NCI-H2171 (cell line): ENCODE measurements at regions not wholly inside any gene's neighbourhood (a gene's known extent, or its start where the extent isn't known, plus 50 kb on each side); places are given as distances from the start of the nearest gene placed in this dataset.

ENCODE experiments used
- DNase-seq: peaks from one replicate; lab custom pipeline; 2025; lab: John Stamatoyannopoulos, UW

DNA sequence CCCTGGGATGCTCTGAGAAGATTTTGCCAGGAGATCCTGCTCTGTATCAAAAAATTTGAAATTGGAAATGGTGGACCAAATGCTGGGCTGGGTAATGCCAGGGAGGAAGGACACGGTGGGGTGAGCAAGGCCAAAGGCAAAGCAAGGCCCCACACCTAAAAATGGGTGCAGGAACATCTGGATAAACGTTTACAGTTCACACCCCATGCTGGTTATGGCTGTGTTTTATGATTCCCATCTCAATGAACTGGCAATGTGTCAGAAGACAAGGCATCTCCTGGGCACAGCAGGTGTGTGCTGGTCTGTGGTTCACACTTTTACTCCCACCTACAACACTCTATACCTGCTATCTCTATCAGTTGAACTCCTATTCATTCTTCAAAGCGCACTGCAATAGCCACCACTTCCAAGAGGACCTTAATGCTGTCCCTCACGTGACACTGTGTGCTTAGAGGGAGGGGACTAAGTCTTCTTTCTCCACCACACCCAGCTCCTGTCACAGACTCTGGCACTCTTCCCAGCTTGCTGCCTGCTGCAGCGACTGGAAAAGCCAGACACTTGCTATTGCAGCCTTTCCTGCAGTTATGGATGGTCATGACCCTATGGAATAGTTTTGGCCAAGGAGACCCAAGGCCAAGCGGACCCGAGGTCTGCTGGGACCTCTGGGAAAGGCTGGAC, 277.5 kb downstream of the CTTN start:
- DNase-seq, result no peak

DNA sequence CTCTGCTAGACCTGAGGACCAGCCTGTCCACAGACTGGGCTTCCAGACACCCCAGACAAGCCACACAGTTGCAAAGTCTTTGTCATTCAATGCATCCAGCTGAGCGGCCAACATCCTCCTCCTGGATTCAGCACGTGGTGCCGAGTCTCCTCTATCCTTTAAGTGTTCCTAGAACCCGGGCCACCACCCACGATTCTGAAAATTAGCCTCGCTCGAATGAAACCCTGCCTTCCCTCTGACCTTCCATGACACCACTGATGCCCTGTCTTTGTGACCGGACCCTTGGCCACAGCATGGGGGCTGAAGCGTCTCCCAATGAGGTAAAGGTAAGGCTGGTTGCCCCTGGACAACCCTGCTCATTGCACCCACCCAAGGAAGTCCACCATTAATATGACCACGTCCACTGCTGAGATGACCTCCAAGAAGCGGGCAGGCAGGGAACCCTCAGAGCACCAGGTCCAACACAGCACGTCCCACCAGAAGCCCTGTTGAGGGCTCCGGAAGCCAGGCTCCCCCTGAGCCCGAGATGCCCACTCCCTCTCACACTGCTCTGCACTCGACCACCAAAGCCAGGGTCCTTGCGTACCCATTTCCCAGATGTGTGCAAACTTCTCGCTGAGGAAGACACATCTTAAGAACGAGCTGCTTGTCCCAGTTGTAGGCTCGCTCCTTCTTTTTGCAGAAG, 279.0 kb downstream of the CTTN start:
- no peak for DNase-seq

DNA sequence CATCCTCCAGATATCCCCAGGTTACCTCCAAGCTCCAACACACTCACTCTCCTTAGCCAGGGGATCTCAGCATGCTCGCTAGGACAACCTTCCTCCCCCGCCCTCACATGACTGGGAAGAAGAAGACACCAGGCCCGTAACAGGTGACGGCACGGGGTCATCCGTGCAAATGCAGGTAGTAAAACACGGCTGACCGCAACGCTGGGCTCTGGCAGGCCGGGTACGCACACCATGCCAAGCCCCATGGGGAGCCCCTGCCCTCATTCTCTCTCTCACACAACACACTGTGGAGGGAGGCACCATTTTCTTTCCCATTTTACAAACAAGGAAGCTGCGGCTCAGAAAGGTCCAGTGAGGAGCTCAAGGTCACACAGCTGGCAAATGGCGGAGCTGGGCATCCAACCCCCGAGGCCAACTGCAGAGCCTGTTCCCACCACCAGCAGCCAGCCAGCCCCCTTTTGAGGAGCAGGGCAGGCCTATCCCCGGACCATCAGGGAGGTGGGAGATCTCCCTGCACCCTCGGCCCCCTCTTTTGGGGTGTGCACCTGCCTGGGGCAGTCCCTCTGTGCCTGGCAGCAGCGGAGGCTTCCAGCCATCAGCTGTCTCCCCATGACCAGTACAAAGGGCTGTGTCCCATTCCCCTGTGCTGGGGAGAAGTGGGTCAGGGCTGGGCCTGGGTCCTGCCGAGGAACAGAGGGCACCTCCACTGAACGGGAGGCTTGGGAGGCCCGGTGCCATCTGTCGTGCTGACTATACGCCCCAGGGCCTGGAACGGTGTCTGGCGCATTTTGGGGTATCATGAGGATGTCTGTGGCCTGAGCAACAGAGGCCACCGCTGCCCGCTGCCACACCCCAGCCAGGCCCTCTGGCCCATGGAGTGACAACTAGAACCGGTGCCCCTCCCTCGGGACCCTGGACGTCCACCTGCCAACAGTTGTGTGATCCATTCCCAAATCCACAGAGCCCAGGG, 280.9 kb downstream of the CTTN start:
- no peak for DNase-seq

DNA sequence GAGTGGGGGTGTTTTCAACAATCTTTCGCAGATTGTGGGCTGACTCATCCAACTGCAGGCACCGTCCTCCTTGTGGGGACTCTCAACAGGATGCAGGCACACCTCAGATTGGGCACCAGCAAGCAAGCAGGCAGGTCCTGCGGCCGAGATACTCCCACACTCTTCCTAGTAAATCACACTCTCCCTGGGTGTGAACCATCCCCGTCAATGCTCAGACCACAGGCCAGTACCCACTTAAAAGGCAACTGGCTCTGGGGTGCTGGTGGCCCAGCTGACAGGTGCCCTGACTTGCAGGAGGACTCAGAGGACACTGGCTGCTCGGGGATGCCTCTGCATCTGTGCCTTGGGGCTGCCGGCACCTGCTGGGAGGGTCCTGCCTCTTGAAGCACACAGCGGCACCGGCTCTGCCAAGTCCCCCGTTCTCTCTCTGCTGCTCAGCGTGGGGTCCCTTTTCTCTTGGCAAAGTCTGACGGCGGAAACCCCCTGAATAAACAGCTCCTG, 282.5 kb downstream of the CTTN start:
- no peak for DNase-seq

GRCh38 chr11:70682056-70682455, 283.7 kb downstream of the CTTN start:
- DNase-seq, result no peak

- DNase-seq, result no peak
Measured at GRCh38 chr11:70682760-70683159, 284.4 kb downstream of the CTTN start.

DNA sequence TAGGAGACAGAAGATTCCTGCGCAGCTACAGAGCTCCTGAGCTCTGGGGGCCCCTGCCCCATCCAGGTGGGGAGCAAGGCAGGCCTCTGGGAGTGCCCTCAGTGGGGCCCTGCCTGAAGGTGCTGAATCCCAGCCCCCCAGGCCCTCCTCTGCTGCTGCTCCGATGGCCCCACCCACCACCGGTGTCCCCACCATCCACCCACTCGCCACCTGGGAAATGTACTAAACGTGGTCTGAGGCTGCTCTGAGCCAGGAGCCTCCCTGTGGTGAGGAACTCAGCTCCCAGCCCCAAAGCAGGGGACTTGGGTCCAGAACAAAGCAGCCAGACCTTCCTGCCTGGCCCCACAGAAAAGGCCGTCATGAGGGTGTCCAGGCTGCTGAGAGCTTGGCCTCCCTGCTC, 289.4 kb downstream of the CTTN start:
- no peak for DNase-seq

DNA sequence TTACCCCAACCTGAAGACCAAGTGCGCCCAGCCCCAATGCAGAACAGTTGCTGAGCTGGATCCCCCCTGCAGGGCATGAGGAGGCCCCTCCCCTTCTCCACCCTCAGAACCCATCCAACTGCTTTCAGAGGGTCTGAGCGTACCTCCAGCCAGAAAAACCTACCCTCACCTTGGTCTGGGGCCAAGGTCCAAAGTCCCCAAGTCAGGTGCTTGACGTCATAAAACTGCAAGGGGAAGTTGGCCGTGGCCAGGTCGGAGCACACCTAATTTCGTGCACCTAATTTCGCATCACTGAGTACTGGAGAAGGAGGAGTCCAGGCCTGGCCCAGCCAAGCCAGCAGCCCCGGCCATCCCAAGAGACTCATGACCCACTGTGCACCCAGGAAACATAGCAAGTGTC, 289.8 kb downstream of the CTTN start:
- DNase-seq, result no peak

- DNase-seq, result no peak
Measured at GRCh38 chr11:70689764-70690163, 291.4 kb downstream of the CTTN start.

GRCh38 chr11:70692131-70692530, 293.8 kb downstream of the CTTN start:
- no peak for DNase-seq

DNA sequence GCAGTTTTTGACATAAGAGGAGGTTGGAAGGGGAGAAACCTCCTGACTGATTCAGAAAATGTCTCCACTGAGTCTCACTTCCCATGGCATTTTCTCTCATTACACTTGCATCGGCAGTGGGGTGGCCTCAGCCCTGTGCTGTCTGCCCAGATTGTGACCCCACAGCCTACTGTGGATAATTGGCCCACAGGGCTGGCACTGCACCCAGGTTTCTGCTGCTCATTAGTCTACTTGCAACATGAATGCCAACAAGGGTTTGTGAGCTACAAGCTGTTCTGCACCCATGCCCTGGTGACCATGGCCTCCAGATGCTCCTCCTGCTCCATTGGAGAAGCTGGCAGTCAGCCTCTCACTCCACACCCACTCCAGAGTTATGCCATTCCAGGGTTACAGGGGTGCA, 296.0 kb downstream of the CTTN start:
- DNase-seq, result no peak

DNA sequence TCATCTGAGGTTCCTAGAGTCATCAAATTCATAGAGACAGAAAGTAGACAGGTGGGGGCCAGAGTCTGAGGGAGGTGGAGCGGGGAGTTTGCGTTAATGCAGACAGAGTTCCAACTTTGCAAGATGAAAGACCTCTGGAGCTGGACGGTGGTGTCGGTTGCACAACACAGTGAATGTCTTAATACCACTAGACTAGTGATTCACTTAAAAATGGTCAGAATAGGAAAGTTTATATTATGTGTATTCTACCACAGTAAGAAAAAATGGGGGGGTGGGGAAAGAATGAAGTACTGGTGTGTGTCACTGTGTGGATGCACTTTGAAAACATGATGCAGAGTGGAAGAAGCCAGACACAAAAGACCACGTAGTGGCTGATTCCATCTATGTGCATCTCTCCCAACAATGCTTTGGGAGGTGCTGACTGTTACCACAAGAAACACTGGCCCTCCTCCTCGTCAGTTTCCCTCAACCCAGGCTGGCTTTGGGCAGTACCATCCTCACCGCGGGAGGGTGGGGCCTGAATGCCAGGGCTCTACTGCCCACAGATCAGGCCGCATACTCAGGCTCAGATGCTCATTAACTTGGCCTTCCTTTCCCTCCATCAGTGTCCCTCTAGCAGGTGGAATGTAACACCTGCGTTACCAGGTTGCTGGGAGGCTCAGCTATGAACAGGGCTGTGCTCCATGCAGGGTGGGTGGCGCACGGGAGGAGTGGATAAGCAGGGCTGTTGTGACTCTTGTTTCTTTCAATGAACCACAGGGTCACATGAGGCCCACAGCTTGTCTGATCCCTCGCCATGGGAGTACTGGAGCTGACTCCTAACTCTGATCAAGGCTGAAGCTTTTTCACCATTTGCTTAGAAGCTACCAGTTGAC, 297.0 kb downstream of the CTTN start:
- DNase-seq, result no peak

GRCh38 chr11:70696076-70696475, 297.7 kb downstream of the CTTN start:
- DNase-seq, result no peak

GRCh38 chr11:70696564-70696963, 298.2 kb downstream of the CTTN start:
- DNase-seq, result no peak

DNA sequence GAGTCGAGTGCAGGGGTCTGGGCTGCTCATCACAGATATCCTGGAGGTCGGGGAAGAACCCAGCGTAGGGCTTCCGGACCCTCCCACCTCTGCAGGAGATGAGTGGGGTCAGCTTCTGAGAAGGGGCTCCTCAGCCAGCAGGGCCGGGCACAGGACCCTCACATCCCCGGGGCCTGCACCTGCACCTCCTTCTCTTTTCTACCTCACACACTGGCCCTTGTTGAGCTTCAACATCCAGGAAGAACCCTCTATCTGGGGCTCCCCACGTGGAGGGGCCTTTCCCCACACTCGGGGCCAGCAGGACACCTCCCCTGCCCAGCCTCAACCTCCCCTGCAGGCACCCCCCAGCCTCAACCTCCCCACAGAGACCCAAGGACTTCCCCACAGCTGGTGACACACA, 299.4 kb downstream of the CTTN start:
- DNase-seq, result no peak

- DNase-seq, result no peak
Measured at GRCh38 chr11:70698871-70699270, 300.5 kb downstream of the CTTN start.

DNA sequence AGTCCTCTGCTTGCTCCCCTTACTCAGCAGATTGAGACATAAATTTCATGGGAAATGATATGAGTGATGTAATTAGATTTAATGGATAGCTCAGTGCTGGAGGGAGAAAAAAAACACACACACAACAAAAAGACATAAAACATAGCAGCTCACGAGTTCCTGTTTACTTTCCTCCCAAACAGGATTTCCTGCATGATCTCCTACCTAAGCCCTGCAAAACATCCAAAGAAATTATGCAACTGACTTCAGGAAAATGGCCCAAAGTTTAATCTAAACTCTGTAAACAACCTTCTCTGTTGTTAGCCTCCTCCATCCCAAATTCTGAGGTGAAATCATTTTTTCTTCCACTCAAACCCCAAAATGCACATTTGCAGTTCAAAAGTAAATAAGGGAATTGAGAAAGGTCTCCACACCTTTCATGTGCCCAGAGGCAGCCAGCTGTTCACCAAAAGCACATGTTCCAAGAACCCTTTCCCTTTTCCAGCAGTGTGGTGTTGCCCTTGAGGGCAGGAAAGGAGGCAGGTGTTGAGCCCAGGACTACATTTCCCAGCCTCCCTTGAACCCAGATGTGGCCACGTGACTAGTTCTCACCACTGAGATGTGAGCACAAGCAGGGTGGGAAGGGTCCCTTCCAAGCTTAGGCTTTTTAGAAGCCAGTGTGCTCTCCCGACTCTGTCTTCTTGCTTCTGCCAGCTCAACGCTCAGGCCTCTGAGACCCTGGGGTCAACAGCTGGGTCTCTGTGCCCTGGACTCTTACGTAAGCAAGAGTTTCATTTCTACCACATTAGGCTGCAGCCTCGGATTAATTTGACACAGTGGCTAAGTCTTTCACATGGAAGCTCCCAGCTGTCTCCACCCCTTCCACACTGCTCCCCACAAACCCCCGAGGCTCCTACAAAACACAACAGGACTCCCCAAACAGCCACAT, 301.2 kb downstream of the CTTN start:
- no peak for DNase-seq

- DNase-seq, result no peak
Measured at GRCh38 chr11:70700453-70700852, 302.1 kb downstream of the CTTN start.

GRCh38 chr11:70700871-70701270, 302.5 kb downstream of the CTTN start:
- no peak for DNase-seq

GRCh38 chr11:70702040-70702648, 303.8 kb downstream of the CTTN start:
- no peak for DNase-seq
